Heart left ventricle (tissue), 16 donors: ENCODE measurements at regions not wholly inside any gene's neighbourhood (a gene's known extent, or its start where the extent isn't known, plus 50 kb on each side); places are given as distances from the start of the nearest gene placed in this dataset.

Source experiments
- ATAC-seq, 4 donors: fragments of 200-7000 bp; cut with Tn5 transposase; one replicate each; pipeline ENCODE4 v1.9.1; 2020 to 2022; ENCODE audit warnings: moderate library complexity in 4 of 4, mild to moderate bottlenecking in 3 of 4, moderate number of reproducible peaks in 1 of 4
- DNase-seq, 5 donors: peaks; one replicate each; pipeline ENCODE4 v3.0.0-alpha.2; 2020
- H3K27ac ChIP-seq, 12 donors: fragments of 200-600 bp; sonication (generic) in 4 of 12; one replicate each; pipeline versions ENCODE4 v1.5.0 to v1.8.0; 2016 to 2022; ENCODE audit warnings: mild to moderate bottlenecking in 2 of 12
- H3K27me3 ChIP-seq, 9 donors: fragments of 200-600 bp; sonication (generic) in 2 of 9; one replicate each; pipeline versions ENCODE4 v1.5.1 to v1.8.0; 2016 to 2022; ENCODE audit warnings: mild to moderate bottlenecking in 3 of 9
- H3K36me3 ChIP-seq, 9 donors: fragments of 200-600 bp; sonication (generic) in 2 of 9; one replicate each; pipeline versions ENCODE4 v1.5.0 to v1.8.0; 2018 to 2022; ENCODE audit warnings: mild to moderate bottlenecking in 2 of 9
- H3K4me1 ChIP-seq, 12 donors: fragments of 200-600 bp; sonication (generic) in 4 of 12; one replicate each; pipeline versions ENCODE4 v1.5.0 to v1.8.0; 2016 to 2022; ENCODE audit warnings: mild to moderate bottlenecking in 3 of 12
- H3K4me3 ChIP-seq, 12 donors: fragments of 200-600 bp; sonication (generic) in 4 of 12; one replicate each; pipeline versions ENCODE4 v1.5.0 to v1.8.0; 2017 to 2022; ENCODE audit warnings: mild to moderate bottlenecking in 9 of 12, moderate library complexity in 4 of 12
- H3K9me3 ChIP-seq, 12 donors: fragments of 200-600 bp; sonication (generic) in 4 of 12; one replicate each; pipeline versions ENCODE4 v1.5.0 to v1.8.0; 2016 to 2022; ENCODE audit warnings: mild to moderate bottlenecking in 1 of 12
- CTCF ChIP-seq, 12 donors: fragments of 200-600 bp; sonication (generic) in 4 of 12; IDR thresholded peaks; one replicate each; pipeline versions ENCODE4 v1.5.0 to v1.8.0; 2018 to 2022; ENCODE audit warnings: antibody characterized with exemption in 12 of 12, mild to moderate bottlenecking in 5 of 12
- POLR2A ChIP-seq, 2 donors: fragments of 450-650 bp; IDR thresholded peaks; one replicate each; pipeline ENCODE4 v1.6.1; 2017; ENCODE audit warnings: antibody characterized with exemption in 2 of 2, mild to moderate bottlenecking in 2 of 2, moderate library complexity in 2 of 2
- WGBS, 4 donors: extraction: QIAGEN DNeasy Blood & Tissue Kit in 2 of 4; methylation state at CpG; one replicate each; pipeline versions ENCODE4 v1.1.5 to v1.1.7; 2013 to 2018; 5-methylcytosine and 5-hydroxymethylcytosine counted together
- intact Hi-C, 10 donors: fragments of 100-400 bp; cut with DNase I; formaldehyde crosslinking; loops; one replicate each; pipeline versions ENCODE4 v1.11.1 to v1.14.2; 2022
- donor health status: ischemic (EF 13 %, LVEDD 7.1; RV severe dilation, severe dysfunction).
- donor health status: healthy with polysubstance abuse.
- donor health status: DM: no; HTN: yes; CAD: no.
- donor health status: DM: no; HTN: no; CAD: no.
- donor health status: ischemic (EF 25% LVEDD 6.9; RV normal size, moderate dysfunction).
- donor health status: ischemic (EF 25% LVEDD 5.7; RV mildly dilated, moderate dysfunction).
- donor health status: healthy.
- donor health status: DM: yes; HTN: yes; CAD: no.
- donor health status: ischemic (EF 35%, LVEDD 5.7; RV mildly dilated, moderate dysfunction).
- donor health status: nonischemic (EF 11% LVEDD 7.7; RV severe dilation, severe dysfunction).
- donor health status: DM: yes; HTN: yes; CAD: no.
- donor health status: PGD.
- donor health status: ischemic (EF 29% LVEDD 5.4; RV normal size, mild dysfunction).
- donor health status: nonischemic (EF 23%, LVEDD 6.1; RV moderate dilation, normal function).

GRCh38 chr6:55972091-55972490 is 96.7 kb upstream of the BMP5 start:
- DNase-seq = no peak
- no peaks in the 10 kb centered on the region for H3K27me3 ChIP-seq

GRCh38 chr6:55969526-55969925 is 94.1 kb upstream of the BMP5 start:
- DNase-seq (no peak), ATAC-seq (no peak)
- Histone ChIP-seq H3K27me3 (no peaks in the 10 kb centered on the region), H3K27ac (no peak overlapping the region), H3K4me1 (no peaks in the 10 kb centered on the region), H3K4me3 (no peak overlapping the region), H3K9me3 (no peaks in the 10 kb centered on the region), H3K36me3 (no peaks in the 10 kb centered on the region)
- intact Hi-C loops = no loop called here
- WGBS, 4 donors = 58 to 63% (median 60%) methylated on average over 3 of the region's 3 CpGs
- no peak for TF ChIP-seq CTCF (IDR thresholded peaks at IDR 0.05)
- no peak for TF ChIP-seq POLR2A (IDR thresholded peaks at IDR 0.05)

More at GRCh38 chr6:55972091-55972490, 96.7 kb upstream of the BMP5 start:
- TF ChIP-seq CTCF (IDR thresholded peaks at IDR 0.05) = no peak
- intact Hi-C loops = no loop called here
- Histone ChIP-seq H3K27ac (no peak overlapping the region), H3K9me3 (no peaks in the 10 kb centered on the region), H3K4me1 (no peaks in the 10 kb centered on the region), H3K4me3 (no peak overlapping the region), H3K36me3 (no peaks in the 10 kb centered on the region)
- WGBS, 4 donors = 54 to 76% (median 62%) methylated on average over 1 of the region's 1 CpG
- ATAC-seq = no peak

GRCh38 chr6:55968926-55969325 is 93.5 kb upstream of the BMP5 start:
- Histone ChIP-seq H3K4me3 (no peak overlapping the region), H3K9me3 (no peaks in the 10 kb centered on the region), H3K4me1 (peaks cover 0 to 5% (median 0%) of the 10 kb centered on the region in 12 donors), H3K27me3 (no peaks in the 10 kb centered on the region), H3K36me3 (no peaks in the 10 kb centered on the region), H3K27ac (no peak overlapping the region)
- intact Hi-C loops = no loop called here
- DNase-seq (no peak), ATAC-seq (no peak)
- TF ChIP-seq POLR2A (IDR thresholded peaks at IDR 0.05) = no peak
- TF ChIP-seq CTCF (IDR thresholded peaks at IDR 0.05) = no peak

GRCh38 chr6:55964136-55964535 is 88.7 kb upstream of the BMP5 start:
- Histone ChIP-seq H3K27ac (no peak overlapping the region), H3K27me3 (no peaks in the 10 kb centered on the region), H3K36me3 (no peaks in the 10 kb centered on the region), H3K9me3 (no peaks in the 10 kb centered on the region), H3K4me1 (peaks cover 0 to 6% (median 0%) of the 10 kb centered on the region in 12 donors), H3K4me3 (no peak overlapping the region)
- DNase-seq (no peak), ATAC-seq (no peak)
- intact Hi-C loops = no loop called here
- TF ChIP-seq POLR2A (IDR thresholded peaks at IDR 0.05) = no peak
- TF ChIP-seq CTCF (IDR thresholded peaks at IDR 0.05) = no peak
- WGBS, 4 donors = 81 to 100% (median 96%) methylated on average over 1 of the region's 1 CpG
